Activated naive CD4-positive, alpha-beta T cell (primary cell): ENCODE measurements at regions not wholly inside any gene's neighbourhood (a gene's known extent, or its start where the extent isn't known, plus 50 kb on each side); places are given as distances from the start of the nearest gene placed in this dataset.

Experiments used
- DNase-seq, 4 experiments: peaks; one replicate each; lab custom pipeline; 2025; lab: John Stamatoyannopoulos, UW

DNA sequence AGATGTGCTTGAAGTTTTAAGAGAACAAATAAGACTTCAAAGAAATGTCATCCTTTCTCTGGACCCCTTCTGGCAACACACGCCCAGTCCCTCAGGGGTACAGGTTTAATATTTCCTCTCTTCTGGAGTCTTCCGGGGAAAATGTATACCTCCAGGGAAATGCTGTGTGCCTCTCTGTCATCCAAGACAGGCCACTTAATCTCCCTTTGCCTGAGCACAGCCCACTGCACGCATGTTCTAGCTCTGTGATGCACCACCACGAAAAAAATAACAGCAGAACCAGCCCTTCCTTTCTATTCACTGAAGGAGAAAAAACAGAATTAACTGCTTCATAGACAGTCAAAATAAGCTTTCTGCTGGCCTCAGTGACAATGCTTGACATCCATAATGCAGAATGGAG, 140.1 kb downstream of the RBFOX3 start:
- no peak for DNase-seq

DNA sequence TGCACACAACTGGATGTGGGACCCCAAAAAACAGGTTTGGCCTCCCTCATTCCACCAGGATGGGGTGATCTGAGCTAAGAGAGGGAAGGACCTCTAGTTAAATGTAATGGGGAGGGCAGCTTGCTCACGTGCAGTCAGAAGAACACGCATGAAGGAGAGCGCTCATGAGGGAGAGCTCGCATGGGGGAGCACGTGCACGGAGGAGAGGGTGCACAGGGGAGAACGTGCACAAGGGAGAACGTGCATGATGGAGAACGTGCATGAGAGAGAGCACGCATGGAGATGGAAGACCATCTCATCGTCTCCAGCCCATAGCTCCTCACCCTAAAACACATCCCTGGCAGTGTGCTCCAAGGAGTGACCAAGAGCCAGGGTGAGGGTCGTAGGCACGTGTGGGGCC, 141.2 kb downstream of the RBFOX3 start:
- no peak for DNase-seq

DNA sequence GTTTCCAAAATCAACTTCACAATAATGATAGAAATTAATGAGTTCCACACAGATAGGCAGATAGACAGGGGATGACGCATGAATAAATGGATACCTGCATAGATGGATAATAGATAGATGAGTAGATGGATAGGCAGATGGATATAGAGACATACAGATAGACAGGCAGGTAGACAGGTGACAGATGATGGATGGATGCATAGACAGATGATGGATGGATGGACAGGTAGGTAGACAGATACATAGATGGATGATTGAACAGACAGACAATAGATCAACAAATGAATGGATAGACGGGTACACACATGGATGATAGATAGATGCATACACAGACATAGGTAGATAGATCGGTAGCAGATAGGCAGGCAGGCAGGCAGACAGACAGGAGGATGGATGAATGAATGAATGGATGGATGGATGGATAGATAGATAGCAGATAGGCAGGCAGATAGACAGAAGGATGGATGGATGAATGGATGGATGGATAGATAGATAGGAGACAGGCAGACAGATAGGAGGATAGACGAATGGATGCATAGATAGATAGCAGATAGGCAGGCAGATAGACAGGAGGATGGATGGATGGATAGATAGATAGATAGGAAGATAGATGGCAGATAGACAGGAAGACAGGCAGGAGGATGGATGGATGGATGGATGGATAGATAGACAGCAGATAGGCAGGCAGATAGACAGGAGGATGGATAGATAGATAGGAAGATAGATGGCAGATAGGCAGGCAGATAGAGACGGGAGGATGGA, 142.5 kb downstream of the RBFOX3 start:
- no peak for DNase-seq

GRCh38 chr17:79466562-79467350, 144.1 kb downstream of the RBFOX3 start:
- DNase-seq = no peak

DNA sequence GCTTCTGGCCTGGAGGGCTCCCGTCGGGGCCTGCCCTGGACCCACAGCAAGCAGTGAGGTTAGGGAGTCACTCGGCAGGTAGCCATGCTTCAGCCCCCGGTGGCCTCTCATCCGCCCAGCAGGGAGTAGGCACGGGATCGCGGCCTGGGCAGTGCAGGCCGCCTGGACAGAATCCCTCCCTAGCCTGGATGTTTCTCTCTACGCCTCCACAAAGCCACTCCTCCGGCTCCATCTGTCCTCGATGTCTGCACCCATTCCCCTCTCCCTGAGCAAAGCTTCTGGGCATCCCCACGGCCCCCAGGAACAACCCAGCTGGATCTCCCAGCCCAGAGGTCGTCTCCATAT, 145.2 kb downstream of the RBFOX3 start:
- DNase-seq = no peak

- DNase-seq = no peak
These were observed 145.7 kb downstream of the RBFOX3 start for GRCh38 chr17:79465011-79465680.

DNA sequence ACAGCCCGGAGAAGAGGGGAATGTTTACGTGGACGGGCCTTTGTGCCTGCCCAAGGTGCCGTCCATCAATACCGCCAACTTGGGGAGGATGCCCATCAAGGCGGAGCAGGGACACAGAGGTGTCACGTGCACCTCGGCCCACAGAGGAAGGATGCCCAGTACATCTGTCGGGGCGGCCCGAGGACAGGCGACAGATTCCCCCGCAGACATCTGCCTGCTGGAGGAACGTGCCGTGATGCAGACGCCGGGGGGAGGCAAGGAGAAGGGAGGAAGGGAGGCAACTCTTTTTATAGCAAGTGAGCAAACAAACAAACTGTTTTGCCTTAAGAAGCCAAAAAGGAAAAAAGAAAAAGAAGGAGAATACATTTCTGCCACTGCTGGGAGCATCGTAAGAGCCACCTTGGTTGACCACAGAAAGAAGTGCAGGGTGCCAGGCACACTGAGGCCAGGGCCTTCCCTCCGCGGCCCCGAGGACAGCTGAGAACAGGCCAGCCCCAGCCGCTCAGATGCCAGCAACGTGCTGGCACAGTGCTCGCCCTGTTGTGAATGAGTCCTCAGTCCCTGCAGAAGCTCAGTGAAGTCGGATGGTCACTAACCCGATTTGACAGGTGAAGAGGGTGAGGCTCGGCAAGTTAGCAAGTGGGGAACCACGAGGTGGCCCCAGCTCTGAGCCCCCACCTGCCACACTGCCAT, 146.4 kb downstream of the RBFOX3 start:
- no peak for DNase-seq

DNA sequence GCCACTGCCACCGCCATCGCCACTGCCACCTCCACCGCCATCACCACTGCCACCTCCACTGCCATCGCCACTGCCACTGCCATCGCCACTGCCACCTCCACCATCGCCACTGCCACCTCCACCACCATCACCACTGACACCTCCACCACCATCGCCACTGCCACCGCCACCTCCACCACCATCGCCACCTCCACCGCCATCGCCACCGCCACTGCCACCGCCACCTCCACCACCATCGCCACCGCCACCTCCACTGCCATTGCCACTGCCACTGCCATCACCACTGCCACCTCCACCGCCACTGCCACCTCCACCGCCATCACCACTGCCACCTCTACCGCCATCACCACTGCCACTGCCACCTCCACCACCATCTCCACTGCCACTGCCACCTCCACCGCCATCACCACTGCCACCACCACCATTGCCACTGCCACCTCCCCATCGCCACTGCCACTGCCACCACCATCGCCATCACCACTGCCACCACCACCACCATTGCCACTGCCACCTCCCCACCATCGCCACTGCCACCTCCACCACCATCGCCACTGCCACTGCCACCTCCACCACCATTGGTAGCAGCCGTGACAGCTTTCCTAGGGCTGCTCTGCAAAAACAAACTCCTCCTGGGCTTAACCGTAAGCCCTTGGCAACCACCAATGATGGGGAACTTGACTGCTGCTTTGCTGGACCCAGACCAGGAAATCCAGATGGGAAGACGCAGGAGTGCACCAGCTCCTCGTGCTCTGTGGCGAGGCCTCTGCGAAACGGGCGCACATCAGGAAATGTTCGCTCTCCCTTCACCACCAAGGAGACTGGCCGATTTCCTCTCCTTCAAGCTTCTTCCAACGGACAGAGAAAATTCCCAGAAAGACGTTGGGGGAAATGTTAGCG, 147.2 kb downstream of the RBFOX3 start:
- DNase-seq = no peak

DNA sequence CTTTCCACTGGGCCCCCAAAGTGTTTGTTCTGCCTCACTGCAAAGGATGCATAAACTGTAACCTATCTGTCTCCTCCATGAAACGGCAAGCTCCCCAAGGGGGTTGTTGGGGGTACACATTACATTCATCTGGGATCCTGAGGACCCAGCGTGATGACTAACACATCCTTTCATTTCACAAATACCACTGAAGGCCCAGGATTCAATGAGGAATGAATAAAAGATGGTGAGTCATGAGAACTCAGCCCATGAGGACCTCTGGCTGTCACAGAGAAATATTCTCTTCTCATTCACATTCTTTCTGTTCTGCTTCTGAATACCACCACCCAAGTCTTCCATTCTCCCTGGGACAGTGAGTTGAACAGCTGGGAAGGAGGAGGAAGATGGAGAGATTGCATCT, 149.8 kb downstream of the RBFOX3 start:
- DNase-seq = no peak

GRCh38 chr17:79459846-79460245, 151.0 kb downstream of the RBFOX3 start:
- DNase-seq = no peak

DNA sequence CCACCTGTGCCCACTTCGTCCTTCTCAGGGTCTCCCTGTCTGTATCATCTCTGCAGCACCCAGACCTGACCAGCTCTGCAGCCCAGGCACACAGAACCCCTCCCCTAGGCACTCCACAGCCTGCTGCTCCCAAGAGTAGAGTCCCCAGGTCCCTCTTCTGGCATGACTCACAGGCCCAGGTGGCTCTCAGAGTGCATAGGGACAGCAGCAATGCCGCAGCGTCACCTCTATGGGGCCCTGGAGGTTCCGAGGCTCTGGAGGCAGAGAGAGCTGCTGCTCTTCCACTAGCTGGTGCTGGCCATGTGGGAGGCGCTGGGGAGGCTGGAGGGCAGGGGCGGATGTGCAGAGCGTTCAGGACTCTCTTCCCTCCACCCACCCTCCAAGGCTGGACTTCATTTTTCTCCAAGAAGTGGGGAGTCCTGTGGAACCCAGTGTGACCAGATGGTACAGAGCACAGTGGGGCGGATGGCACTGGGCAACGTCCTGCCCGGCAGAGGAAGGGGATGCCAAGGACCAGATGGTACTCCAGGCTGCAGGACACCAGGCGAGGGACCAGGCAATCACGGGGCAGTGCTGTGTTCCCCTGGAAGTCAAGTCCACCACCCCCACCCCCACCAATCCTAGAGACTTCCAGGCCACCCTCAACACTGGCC, 151.7 kb downstream of the RBFOX3 start:
- no peak for DNase-seq

GRCh38 chr17:79458356-79458755, 152.5 kb downstream of the RBFOX3 start:
- no peak for DNase-seq

DNA sequence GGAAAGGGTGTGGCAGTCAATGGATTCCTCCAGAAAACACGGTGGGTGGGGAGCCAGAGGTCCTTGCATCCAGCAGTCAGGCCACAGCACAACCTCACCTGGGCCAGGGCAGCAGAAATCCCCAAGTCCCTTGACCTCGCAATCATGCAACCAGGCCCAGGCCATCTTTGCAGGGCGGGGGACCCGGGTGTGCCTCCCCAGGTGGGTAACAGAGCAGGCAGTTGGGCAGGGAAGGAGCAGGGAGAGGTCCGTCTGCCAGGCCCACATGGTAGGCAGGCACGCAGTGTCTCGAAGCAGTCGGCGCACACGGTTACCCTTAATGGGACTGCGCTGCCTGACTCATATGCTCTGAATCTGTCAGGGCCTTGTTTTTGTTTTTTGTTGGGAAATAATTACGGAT, 153.0 kb downstream of the RBFOX3 start:
- DNase-seq = no peak

DNA sequence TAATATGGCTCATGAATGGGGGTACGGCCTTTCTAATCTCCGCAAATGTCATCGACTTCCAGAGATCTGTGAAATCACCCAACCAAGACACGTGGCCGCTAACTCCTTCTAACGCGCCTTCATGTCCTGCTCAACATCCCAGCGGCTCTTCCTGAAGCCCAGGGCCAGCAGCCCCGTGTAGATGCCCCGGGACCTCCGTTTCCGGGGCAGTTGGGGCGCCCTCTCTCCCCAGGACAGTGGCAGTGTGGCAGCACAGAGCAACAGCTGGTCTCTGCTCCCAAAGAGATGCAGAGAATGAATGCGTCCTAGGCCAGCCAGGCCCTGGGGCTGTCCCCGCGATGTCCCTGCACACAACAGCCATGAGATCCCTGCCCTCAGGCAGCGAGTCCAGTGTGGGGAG, 153.5 kb downstream of the RBFOX3 start:
- DNase-seq = no peak

DNA sequence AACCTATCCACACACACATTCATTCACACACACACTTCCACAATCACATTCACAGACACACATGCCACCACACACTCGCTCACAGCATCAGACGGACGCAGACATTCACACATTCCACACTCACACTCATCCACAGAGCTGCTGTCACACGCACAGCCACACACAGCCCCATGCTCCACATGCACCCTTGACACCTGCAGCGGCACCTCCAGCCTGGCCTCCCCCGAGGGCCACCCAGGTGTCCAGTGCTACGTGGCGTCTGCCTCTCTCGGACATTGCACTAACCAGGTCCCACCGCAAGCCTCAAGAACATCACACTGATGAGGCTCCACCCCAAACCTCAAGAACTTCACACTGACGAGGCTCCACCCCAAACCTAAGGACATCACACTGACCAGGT, 155.2 kb downstream of the RBFOX3 start:
- no peak for DNase-seq

DNA sequence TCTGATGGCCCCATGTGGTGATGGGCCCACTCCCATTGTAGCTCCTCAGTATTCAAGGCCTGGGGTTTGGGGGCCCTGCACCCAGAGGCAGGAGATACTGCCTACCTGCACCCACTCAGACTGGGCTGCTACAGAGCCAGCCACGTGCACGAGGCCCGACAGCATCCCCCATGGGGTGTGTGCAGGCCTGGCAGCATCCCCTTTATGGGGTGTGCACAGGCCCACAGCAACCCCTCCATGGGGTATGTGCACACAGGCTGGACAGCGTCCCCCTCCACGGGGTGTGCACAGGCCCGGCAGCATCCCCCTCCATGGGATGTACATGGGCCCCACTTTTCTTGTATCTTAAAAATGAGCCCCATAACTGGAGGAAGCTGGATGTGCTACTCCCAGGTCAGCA, 156.0 kb downstream of the RBFOX3 start:
- DNase-seq = no peak

- no peak for DNase-seq
These were observed 157.4 kb downstream of the RBFOX3 start for GRCh38 chr17:79453481-79453880.

- no peak for DNase-seq
These were observed 158.1 kb downstream of the RBFOX3 start for GRCh38 chr17:79452706-79453105.

- no peak for DNase-seq
These were observed 159.7 kb downstream of the RBFOX3 start for GRCh38 chr17:79451167-79451566.

DNA sequence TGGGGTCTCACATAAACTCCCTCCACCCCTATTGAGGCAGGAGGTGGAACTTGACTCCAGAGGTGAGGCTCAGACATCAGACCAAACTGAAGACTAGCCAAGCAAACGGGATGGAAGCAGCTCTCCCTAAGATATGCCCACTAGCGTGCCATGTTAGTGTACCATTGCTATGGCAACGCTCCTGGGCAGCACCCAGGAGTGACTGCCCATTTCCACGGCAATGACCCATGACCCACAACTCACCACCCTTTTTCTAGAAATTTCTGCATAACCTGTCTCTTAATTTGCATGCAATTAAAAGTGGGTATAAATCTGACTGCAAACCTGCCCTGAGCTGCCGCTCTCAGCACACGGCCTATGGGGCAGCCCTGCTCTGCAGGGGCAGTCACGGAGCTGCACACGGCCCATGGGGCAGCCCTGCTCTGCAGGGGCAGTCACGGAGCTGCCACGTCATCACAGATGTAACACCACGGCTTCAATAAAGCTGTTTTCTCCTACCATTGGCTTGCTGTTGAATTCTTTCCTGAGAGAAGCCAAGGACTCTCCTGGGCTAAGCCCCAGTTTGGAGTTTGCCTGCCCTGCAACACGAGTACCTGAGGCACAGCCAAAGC, 164.3 kb downstream of the RBFOX3 start:
- DNase-seq = no peak

DNA sequence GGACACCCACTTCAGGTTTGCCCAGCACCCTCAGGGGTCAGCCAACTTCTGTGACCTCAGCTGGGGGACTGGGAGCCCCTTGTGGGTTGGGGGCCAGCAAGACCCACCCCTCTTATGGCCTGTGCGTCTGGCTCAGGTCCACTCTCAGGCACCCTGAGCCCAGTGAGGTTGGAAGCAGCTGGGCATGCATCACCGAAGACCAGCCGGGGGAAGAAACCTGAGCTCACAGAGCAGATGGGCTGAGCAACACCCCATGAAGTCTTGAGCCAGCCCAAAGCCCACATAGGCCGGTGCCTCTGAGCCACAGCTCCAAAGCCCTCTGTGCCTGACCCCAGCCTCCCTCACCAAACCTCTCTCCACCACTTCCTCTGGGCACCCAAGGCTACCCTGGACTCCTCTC, 166.7 kb downstream of the RBFOX3 start:
- DNase-seq = no peak
